Hepatocyte (in vitro differentiated cells): ENCODE measurements at regions not wholly inside any gene's neighbourhood (a gene's known extent, or its start where the extent isn't known, plus 50 kb on each side); places are given as distances from the start of the nearest gene placed in this dataset.

Experiments
- EZH2 ChIP-seq: fragments of 200-600 bp; sonication (generic); IDR thresholded peaks from 2 replicates; pipeline ENCODE4 v1.6.1; 2016; ENCODE audit warnings: antibody characterized with exemption, mild to moderate bottlenecking, borderline replicate concordance
- TF ChIP-seq, protein P1 (sequence below): fragments of 200-600 bp; sonication (generic); IDR thresholded peaks from 2 replicates; pipeline ENCODE4 v1.5.1; 2016; ENCODE audit warnings: antibody characterized with exemption, mild to moderate bottlenecking; ENCODE audit not compliant: poor library complexity

DNA sequence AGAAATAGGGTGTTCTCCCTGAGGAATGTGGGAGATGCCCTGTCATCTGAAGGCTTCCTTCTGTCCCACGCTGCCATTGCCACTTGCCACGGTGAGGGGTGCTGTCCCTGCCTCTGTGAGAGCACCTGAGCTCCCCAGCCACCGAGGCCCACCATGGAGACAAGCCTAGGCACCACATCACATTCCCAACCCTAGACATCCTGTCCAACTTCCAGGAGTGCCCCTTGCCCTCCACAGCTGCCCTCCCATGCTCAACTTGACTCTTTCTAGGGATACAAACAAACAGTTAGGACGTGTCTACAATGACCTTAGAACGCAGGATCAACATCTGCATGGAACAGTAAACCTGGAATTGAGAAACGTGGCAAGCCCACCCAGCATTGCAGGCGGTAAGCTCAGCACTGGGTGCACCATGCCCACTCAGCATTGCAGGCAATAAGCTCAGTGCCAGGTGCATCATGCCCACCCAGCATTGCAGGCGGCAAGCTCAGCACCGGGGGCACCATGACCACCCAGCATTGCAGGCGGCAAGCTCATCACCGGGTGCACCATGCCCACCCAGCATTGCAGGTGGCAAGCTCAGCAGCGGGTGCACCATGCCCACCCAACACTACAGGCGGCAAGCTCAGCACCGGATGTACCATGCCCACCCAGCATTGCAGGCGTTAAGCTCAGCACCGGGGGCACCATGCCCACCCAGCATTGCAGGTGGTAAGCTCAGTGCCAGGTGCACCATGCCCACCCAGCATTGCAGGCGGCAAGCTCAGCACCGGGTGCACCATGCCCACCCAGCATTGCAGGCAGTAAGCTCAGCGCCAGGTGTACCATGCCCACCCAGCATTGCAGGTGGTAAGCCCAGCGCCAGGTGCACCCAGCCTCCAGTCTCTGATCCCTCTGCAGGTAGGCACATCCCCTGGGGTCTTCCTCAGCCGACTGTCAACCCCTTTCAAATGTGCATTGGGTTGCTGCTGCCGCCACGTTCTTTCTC is 1463.9 kb downstream of the TBC1D22A start:
- TF ChIP-seq, protein P1, sequence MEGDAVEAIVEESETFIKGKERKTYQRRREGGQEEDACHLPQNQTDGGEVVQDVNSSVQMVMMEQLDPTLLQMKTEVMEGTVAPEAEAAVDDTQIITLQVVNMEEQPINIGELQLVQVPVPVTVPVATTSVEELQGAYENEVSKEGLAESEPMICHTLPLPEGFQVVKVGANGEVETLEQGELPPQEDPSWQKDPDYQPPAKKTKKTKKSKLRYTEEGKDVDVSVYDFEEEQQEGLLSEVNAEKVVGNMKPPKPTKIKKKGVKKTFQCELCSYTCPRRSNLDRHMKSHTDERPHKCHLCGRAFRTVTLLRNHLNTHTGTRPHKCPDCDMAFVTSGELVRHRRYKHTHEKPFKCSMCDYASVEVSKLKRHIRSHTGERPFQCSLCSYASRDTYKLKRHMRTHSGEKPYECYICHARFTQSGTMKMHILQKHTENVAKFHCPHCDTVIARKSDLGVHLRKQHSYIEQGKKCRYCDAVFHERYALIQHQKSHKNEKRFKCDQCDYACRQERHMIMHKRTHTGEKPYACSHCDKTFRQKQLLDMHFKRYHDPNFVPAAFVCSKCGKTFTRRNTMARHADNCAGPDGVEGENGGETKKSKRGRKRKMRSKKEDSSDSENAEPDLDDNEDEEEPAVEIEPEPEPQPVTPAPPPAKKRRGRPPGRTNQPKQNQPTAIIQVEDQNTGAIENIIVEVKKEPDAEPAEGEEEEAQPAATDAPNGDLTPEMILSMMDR = no peak
- TF ChIP-seq EZH2 = no peak
